ENCODE measurements at regions not wholly inside any gene's neighbourhood (a gene's known extent, or its start where the extent isn't known, plus 50 kb on each side); places are given as distances from the start of the nearest gene placed in this dataset.

DNA sequence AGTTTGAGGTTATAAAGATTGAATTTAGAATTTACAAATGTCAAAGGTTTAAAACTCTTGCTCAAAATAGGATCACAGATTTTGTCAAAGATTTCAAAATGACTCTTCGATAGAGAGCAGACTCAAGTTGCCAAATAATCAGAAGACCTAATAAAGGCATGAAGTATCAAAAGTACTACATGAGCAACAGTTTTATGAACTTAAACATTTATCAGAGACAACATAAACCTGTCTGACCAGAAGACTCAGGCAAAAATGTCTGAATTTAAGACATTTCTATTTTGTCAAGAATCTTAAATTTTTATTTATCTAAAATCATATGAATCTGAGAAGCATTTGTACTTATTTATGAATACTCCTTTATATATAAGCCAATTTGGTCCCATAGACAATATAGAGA is 330.9 kb downstream of the PTPRU start:
- H3K9me3 Mint-ChIP-seq: peaks cover 23% of the 10 kb centered on the region

DNA sequence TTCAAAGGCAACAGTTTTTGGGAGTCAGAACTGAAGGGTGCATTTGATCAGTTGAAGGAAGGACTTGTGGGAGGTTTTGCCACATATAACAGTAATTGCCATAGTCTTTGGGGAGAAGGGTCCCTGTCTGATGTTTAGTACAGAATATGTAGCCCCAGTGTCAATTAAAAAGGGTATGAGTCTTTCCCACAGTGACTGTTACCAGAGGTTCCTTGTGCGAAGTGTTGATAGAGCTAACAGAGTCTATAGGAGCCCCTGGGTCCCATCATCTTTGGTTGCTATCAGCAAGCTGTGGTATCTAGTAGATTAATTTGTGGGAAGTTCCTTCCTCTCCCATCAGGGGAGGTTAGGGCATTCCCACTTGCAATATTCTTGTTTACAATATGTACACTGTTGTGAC is 329.2 kb downstream of the PTPRU start:
- Mint-ChIP-seq H3K9me3 (peaks cover 23% of the 10 kb centered on the region), H3K36me3 (ENCODE audit: low read depth) (peaks cover 3% of the 10 kb centered on the region), H3K4me3 (no peak overlapping the region), H3K27ac (no peak overlapping the region), H3K27me3 (ENCODE audit: insufficient read depth) (no peaks in the 10 kb centered on the region), H3K4me1 (ENCODE audit: low read depth) (peaks cover 7% of the 10 kb centered on the region)
- intact Hi-C loops (cut with micrococcal nuclease): no loop called here
- DNase-seq (ENCODE audit: low spot score): no peak

More for the DNA sequence above, 330.9 kb downstream of the PTPRU start:
- Mint-ChIP-seq H3K27me3 (ENCODE audit: insufficient read depth) (peaks cover 1% of the 10 kb centered on the region), H3K36me3 (ENCODE audit: low read depth) (peaks cover 3% of the 10 kb centered on the region), H3K4me3 (no peak overlapping the region), H3K4me1 (ENCODE audit: low read depth) (peaks cover 7% of the 10 kb centered on the region), H3K27ac (no peak overlapping the region)
- no peak for DNase-seq (ENCODE audit: low spot score)
- intact Hi-C loops (cut with micrococcal nuclease): no loop called here

DNA sequence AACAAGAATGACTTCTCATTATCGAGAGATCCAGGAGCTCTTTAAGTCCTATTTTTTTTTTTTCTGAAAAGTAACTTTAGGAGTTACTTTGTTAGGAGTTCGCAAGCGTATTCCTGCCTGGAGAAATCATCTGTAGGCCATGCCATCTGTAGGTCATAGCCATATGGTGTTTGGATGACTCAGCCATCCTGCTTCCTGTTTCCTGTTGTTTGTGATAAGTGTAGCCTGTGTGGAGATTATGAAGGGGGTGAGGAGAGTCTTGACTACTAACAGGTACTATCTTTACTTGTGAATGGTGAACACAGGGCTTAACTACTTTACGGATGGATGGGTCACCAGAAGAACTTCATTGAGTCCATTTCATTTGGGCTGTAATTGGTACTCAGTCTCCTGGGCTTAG is 327.2 kb downstream of the PTPRU start:
- H3K9me3 Mint-ChIP-seq: peaks cover 23% of the 10 kb centered on the region
- H3K27me3 Mint-ChIP-seq (ENCODE audit: insufficient read depth): no peaks in the 10 kb centered on the region
- no peak for DNase-seq (ENCODE audit: low spot score)
- H3K36me3 Mint-ChIP-seq (ENCODE audit: low read depth): peaks cover 3% of the 10 kb centered on the region
- H3K27ac Mint-ChIP-seq: no peak overlapping the region
- H3K4me3 Mint-ChIP-seq: peak overlapping the region; percentile 1
- H3K4me1 Mint-ChIP-seq (ENCODE audit: low read depth): peaks cover 7% of the 10 kb centered on the region
- intact Hi-C loops (cut with micrococcal nuclease): no loop called here

DNA sequence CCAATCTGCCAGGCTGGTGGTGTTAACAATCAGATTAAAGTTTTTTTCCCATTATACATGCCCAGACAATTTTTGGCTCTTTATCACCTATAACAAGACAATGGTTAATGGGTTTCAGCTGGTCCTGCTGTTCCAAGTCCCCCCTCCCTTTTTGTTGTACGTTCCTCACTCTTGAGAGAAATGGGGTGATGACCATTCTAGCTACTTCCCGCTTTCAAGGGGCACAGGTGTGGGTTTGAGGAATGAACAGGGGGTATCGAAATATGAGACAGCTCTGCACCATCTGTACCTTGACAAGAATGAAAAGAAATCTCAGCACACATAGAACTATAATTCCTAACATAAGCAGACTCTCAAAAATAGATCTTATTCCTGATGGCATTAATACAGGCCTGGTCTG is 326.8 kb downstream of the PTPRU start:
- intact Hi-C loops (cut with micrococcal nuclease): no loop called here
- H3K9me3 Mint-ChIP-seq: peaks cover 21% of the 10 kb centered on the region
- H3K27me3 Mint-ChIP-seq (ENCODE audit: insufficient read depth): no peaks in the 10 kb centered on the region
- DNase-seq (ENCODE audit: low spot score): no peak
- H3K27ac Mint-ChIP-seq: no peak overlapping the region
- peaks cover 7% of the 10 kb centered on the region for H3K4me1 Mint-ChIP-seq (ENCODE audit: low read depth)
- no peak overlapping the region for H3K4me3 Mint-ChIP-seq
- peaks cover 3% of the 10 kb centered on the region for H3K36me3 Mint-ChIP-seq (ENCODE audit: low read depth)

DNA sequence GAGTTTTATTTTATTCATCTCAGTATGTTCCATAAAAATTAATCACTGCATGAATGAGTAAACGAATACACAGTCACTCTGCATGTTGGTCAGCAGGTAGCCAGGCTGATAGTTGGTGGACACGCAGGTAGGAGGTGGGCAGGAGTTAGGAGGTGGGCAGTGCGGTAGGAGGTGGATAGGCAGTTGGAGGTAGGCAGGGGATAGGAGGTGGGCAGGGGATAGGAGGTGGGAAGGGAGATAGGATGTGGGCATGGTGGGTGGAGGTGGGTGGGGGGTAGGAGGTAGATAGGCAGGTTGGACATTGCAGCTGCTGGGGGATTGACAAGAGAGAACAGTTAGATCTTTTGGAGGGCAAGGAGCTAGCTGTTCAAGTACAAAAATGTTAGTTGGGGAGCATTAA is 322.7 kb downstream of the PTPRU start:
- H3K27me3 Mint-ChIP-seq (ENCODE audit: insufficient read depth): no peaks in the 10 kb centered on the region
- H3K27ac Mint-ChIP-seq: no peak overlapping the region
- DNase-seq (ENCODE audit: low spot score): no peak
- peaks cover 14% of the 10 kb centered on the region for H3K9me3 Mint-ChIP-seq
- intact Hi-C loops (cut with micrococcal nuclease): no loop called here
- H3K4me1 Mint-ChIP-seq (ENCODE audit: low read depth): peaks cover 7% of the 10 kb centered on the region
- H3K36me3 Mint-ChIP-seq (ENCODE audit: low read depth): peaks cover 3% of the 10 kb centered on the region
- no peak overlapping the region for H3K4me3 Mint-ChIP-seq

DNA sequence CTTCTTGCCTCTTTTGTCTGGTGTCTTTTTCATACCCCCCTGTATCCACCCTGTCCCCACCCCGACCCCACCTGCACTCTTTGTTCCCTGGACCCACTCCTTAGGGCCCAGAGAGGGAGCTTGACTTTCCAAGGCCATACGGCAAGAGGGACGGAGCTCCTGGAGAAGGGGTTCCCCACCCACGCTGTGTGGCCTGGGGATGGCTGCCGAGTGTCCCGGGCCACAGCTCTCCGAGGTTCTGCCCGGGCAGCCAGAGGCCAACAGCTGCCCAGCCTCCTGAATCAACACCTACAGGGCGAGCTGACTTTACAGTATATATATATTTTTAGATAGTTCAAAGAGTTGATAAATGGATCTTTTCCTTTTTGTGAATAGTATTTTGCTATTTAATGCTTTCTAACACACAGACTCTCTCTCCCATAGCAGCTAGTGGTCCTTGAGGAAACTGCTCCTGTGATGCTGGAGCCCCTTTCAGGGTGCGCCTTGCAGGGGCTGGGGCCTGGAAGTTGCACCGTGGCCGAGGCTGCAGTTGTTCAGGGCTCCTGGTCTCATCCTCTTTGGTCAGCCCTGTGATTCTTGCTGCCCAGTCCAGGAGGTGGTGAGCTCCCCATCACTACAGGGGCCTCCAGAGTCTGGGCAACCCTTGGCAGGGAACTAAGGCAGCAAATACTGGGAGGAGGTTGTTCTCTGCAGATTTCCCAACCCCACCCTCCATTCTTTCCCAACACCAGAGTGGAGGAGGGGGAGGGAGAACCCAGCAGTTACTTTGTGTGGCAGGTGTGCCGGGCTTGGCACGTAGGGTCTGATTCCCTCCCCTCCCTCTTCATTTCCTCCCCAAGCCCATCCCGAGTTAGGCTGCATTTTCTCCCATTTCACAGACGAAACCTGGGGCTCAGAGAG is 321.6 kb downstream of the PTPRU start:
- no peak for DNase-seq (ENCODE audit: low spot score)
- no peak overlapping the region for H3K27ac Mint-ChIP-seq
- intact Hi-C loops (cut with micrococcal nuclease): no loop called here
- no peaks in the 10 kb centered on the region for H3K27me3 Mint-ChIP-seq (ENCODE audit: insufficient read depth)
- H3K36me3 Mint-ChIP-seq (ENCODE audit: low read depth): no peaks in the 10 kb centered on the region
- H3K9me3 Mint-ChIP-seq: peaks cover 5% of the 10 kb centered on the region
- H3K4me3 Mint-ChIP-seq: no peak overlapping the region
- H3K4me1 Mint-ChIP-seq (ENCODE audit: low read depth): no peaks in the 10 kb centered on the region

DNA sequence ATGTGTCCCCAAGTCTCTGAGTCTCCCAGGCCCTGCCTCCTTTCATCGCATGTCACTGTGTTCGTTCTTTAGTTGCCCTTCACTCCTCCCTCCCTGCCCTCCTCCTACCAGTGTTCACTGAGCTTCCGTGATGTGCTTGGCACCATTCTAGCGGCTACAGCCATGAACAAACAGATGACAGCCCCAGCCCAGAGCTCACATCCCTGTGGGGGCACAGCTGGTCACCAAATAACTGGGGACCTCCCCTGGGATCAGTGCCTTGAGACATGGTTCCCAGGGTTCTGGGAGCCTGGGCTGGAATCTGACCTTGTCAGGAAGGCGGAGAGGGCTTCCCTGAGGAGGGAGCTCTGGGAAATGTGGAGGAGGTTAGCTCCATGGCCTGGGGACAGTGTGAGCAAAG is 320.7 kb downstream of the PTPRU start:
- intact Hi-C loops (cut with micrococcal nuclease): no loop called here
- H3K27me3 Mint-ChIP-seq (ENCODE audit: insufficient read depth): no peaks in the 10 kb centered on the region
- no peak overlapping the region for H3K4me3 Mint-ChIP-seq
- DNase-seq (ENCODE audit: low spot score): no peak
- no peaks in the 10 kb centered on the region for H3K4me1 Mint-ChIP-seq (ENCODE audit: low read depth)
- H3K36me3 Mint-ChIP-seq (ENCODE audit: low read depth): no peaks in the 10 kb centered on the region
- no peaks in the 10 kb centered on the region for H3K9me3 Mint-ChIP-seq
- no peak overlapping the region for H3K27ac Mint-ChIP-seq

DNA sequence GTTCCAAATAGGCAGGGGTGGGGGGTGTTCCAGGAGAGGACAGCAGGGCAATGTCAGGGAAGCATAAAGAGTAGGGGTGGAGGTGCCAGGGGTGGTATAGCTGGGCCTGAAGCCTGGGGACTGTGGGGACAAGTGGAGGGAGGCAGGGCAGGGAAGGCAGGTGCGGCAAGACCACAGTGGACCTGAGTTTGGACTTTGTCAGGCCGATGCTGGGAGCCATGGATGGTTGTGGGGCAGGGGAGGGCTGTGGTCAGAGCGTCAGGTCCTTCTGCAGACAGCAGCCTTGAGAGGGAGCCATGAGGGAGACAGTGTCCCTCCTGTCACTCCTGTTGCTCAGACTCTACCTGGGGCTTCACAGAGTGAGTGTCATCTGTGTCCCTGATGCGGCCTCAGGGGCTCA is 320.3 kb downstream of the PTPRU start:
- Mint-ChIP-seq H3K27me3 (ENCODE audit: insufficient read depth) (no peaks in the 10 kb centered on the region), H3K4me1 (ENCODE audit: low read depth) (no peaks in the 10 kb centered on the region), H3K9me3 (no peaks in the 10 kb centered on the region), H3K4me3 (no peak overlapping the region), H3K36me3 (ENCODE audit: low read depth) (no peaks in the 10 kb centered on the region), H3K27ac (no peak overlapping the region)
- intact Hi-C loops (cut with micrococcal nuclease): no loop called here
- DNase-seq (ENCODE audit: low spot score): no peak

DNA sequence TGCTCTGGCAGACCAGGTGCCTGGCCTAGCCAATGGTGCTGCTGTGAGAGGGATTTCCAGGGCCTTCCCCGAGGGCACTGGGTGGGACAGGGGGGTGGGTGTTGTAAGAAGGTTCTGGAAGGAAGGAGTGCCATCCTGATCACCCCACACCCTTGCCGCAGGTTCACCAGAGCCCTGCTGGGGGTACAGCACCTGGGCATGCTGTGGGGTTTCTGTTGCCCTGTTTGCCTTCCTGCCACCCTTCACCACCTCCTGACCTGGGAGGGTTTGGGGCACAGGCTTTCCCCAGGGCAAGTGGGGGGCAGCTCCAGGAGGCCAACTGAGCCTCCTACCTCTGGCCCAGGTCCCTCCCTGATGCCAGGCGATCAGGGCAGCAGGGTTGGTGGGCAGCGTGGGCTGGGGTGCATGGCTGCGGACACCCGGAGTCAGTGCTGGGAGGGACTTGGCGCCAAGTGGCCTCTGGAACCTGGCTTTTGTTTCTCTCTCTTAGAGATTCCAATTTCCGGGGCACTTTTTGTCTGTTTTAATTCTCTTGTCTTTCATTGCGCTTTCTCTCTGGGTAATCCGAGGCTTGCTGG is 318.8 kb downstream of the PTPRU start:
- no peaks in the 10 kb centered on the region for H3K4me1 Mint-ChIP-seq (ENCODE audit: low read depth)
- H3K9me3 Mint-ChIP-seq: no peaks in the 10 kb centered on the region
- H3K27me3 Mint-ChIP-seq (ENCODE audit: insufficient read depth): no peaks in the 10 kb centered on the region
- H3K36me3 Mint-ChIP-seq (ENCODE audit: low read depth): no peaks in the 10 kb centered on the region
- intact Hi-C loops (cut with micrococcal nuclease): no loop called here
- no peak overlapping the region for H3K27ac Mint-ChIP-seq
- H3K4me3 Mint-ChIP-seq: no peak overlapping the region
- no peak for DNase-seq (ENCODE audit: low spot score)

DNA sequence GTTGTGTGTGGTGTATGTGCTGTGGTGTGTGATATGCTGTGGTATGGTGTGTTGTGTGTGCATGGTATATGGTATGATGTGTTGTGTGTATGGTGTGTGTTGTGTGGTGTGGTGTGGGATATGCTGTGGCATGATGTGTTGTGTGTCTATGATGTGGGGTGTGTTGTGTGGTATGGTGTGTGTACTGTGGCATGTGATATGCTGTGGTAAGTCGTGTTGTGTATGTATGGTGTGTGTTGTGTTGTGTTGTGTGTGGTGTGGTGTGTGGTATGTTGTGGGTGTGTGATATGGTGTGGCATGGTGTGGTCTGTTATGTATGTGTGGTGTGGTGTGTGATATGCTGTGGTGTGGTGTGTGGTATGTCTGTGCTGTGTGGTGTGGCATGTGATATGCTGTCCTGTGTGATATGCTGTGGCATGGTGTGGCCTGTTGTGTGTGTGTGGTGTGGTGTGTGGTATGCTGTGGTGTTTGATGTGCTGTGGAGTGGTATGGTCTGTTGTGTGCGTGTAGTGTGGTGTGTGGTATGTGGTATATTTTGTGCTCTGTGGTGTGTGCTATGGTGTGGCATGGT is 318.0 kb downstream of the PTPRU start:
- no peak for DNase-seq (ENCODE audit: low spot score)
- Mint-ChIP-seq H3K27ac (no peak overlapping the region), H3K4me3 (no peak overlapping the region), H3K27me3 (ENCODE audit: insufficient read depth) (no peaks in the 10 kb centered on the region), H3K36me3 (ENCODE audit: low read depth) (no peaks in the 10 kb centered on the region), H3K4me1 (ENCODE audit: low read depth) (no peaks in the 10 kb centered on the region), H3K9me3 (no peaks in the 10 kb centered on the region)
- intact Hi-C loops (cut with micrococcal nuclease): no loop called here

DNA sequence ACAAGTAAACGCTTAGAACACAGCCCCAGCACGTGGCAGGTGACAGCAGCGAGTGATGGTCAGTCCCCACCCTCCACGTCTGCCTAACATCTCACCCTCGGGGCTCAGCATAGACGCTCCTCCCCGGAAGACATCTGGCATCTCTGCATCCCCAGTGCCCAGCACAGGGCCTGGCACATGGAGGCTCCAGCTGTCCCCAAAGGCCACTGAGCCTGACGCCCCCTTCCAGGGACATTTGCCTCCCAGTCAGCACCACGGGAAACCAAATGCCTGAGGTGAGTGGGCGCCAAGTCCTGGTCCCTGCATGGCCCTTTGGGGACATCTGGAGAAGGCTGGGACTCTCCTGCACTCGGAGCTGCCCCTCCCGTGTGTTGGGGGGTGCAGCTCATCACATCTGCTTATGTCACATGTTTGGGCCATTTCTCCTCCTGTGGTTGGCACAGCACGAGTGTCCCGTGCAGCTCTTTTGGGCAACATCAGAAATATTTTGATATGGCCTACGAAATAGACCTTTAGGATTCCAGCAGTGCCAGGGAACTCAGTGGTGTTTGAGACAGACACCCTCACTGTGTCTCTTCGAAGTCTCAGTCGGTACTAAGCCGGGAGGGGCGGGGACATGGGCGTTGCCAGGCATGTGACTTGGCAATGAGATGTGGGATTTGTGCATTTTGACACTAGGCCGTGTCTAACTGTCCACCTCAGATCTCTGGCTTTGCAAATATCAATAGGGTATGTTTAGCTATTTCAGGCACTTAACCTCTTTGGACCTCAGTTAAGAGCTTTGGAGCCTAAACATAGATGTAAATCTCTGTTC is 315.0 kb downstream of the PTPRU start:
- Mint-ChIP-seq H3K36me3 (ENCODE audit: low read depth) (no peaks in the 10 kb centered on the region), H3K27me3 (ENCODE audit: insufficient read depth) (no peaks in the 10 kb centered on the region), H3K9me3 (no peaks in the 10 kb centered on the region), H3K27ac (no peak overlapping the region), H3K4me3 (no peak overlapping the region), H3K4me1 (ENCODE audit: low read depth) (no peaks in the 10 kb centered on the region)
- intact Hi-C loops (cut with micrococcal nuclease): no loop called here
- DNase-seq (ENCODE audit: low spot score): no peak

DNA sequence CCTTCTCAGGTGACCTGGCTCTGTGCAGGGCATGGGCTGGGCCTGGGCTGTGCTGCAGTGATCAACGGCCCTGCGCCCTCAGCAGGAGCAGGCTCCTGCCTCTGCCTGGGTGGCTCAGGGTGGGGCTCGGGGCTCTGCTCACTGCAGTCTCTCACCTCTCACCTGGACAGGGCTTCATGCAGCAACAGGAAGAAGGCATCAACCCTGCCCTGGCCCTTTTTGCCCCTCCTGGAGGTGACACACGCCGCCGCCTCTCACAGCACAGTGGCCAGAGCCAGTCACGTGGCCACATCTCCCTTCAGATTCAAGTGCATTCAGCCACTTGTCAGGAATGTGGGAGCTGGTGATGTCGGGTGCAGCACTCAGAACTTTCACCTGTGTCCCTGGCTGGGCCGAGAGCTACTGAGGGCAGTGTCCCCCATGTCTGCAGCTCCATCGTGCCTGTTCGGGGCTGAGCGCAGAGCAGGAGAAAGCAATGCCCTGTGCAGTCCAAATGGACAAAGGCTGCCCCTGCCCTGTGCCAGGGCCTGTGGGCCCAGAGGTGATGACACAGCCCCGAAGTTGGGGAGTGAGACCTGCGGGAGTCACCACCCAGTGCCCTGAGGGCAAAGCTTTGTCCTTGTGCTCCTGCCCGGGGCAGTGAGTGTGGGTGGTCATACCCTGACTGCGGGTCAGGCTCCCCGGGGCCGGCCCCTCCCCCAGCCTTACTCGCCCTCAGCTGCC is 314.0 kb downstream of the PTPRU start:
- Mint-ChIP-seq H3K27me3 (ENCODE audit: insufficient read depth) (no peaks in the 10 kb centered on the region), H3K4me3 (no peak overlapping the region), H3K9me3 (no peaks in the 10 kb centered on the region), H3K27ac (no peak overlapping the region), H3K4me1 (ENCODE audit: low read depth) (no peaks in the 10 kb centered on the region), H3K36me3 (ENCODE audit: low read depth) (no peaks in the 10 kb centered on the region)
- no peak for DNase-seq (ENCODE audit: low spot score)
- intact Hi-C loops (cut with micrococcal nuclease): no loop called here

Data from activated T-helper 1 cell treated with anti-CD3 and anti-CD28 coated beads, Interleukin-12 subunit alpha, Interleukin-12 subunit beta, Interleukin-2, Interleukin-4 antibody, amounts not matched to agents 30 ng/mL and 10 ng/mL and 1 ng/mL, durations not matched to agents 14 hours and 24 hours and 36 hours (primary cell).